Choroid plexus epithelial cell (primary cell): ENCODE measurements at regions not wholly inside any gene's neighbourhood (a gene's known extent, or its start where the extent isn't known, plus 50 kb on each side); places are given as distances from the start of the nearest gene placed in this dataset.

Experiments used
- DNase-seq: peaks from one replicate; pipeline ENCODE4 v3.0.0-alpha.2; 2010; ENCODE audit warnings: low read depth
- H3K4me3 ChIP-seq: 2 replicates; pipeline ENCODE4 v1.5.1; 2011; ENCODE audit warnings: low read depth, mild to moderate bottlenecking, control low read depth, low read length, moderate library complexity
- CTCF ChIP-seq: conservative IDR thresholded peaks from 2 replicates; pipeline ENCODE4 v1.5.1; 2011; ENCODE audit warnings: low read depth, mild to moderate bottlenecking, control low read depth, inconsistent platforms, low read length, moderate library complexity

- H3K4me3 ChIP-seq = no peak overlapping the region
- TF ChIP-seq CTCF = no peak
- no peak for DNase-seq
Observed at GRCh38 chr10:131732631-131733127, 168.1 kb upstream of the PPP2R2D start.

GRCh38 chr10:131733596-131733995, 167.2 kb upstream of the PPP2R2D start:
- no peak for TF ChIP-seq CTCF
- no peak for DNase-seq
- no peak overlapping the region for H3K4me3 ChIP-seq

- no peak for DNase-seq
- TF ChIP-seq CTCF = no peak
- no peak overlapping the region for H3K4me3 ChIP-seq
Observed at GRCh38 chr10:131735577-131735976, 165.2 kb upstream of the PPP2R2D start.

- no peak for DNase-seq
- H3K4me3 ChIP-seq = no peak overlapping the region
- no peak for TF ChIP-seq CTCF
Observed at GRCh38 chr10:131736321-131736980, 164.4 kb upstream of the PPP2R2D start.

- H3K4me3 ChIP-seq = no peak overlapping the region
- no peak for DNase-seq
- TF ChIP-seq CTCF = no peak
Observed at GRCh38 chr10:131737543-131738395, 163.0 kb upstream of the PPP2R2D start.

GRCh38 chr10:131738396-131738735, 162.4 kb upstream of the PPP2R2D start:
- no peak for DNase-seq
- H3K4me3 ChIP-seq = no peak overlapping the region
- TF ChIP-seq CTCF = no peak

GRCh38 chr10:131739206-131739605, 161.6 kb upstream of the PPP2R2D start:
- no peak for TF ChIP-seq CTCF
- H3K4me3 ChIP-seq = no peak overlapping the region
- no peak for DNase-seq
